Kidney (tissue), 13 donors: ENCODE measurements at regions not wholly inside any gene's neighbourhood (a gene's known extent, or its start where the extent isn't known, plus 50 kb on each side); places are given as distances from the start of the nearest gene placed in this dataset.
"Not testable (repeated sequence)": the region's sequence is repeated elsewhere in the genome, so short reads cannot be mapped to it uniquely, and the experiment has no call there.

Experiments used
- DNase-seq, 5 donors: peaks; one replicate each; pipeline ENCODE4 v3.0.0-alpha.2; 2013 to 2020
- FAIRE-seq: peaks from 2 replicates; lab custom pipeline; 2012; peaks lifted over from hg19 to GRCh38; lab: Jason Lieb, UNC
- H3K27ac ChIP-seq, 2 donors: one replicate each; pipeline ENCODE4 v1.7.0; 2013; ENCODE audit warnings: low read depth in 2 of 2, low read length in 2 of 2, inconsistent platforms in 1 of 2
- H3K27me3 ChIP-seq: one replicate; pipeline ENCODE4 v1.7.1; 2013; ENCODE audit warnings: low read length, inconsistent platforms; ENCODE audit not compliant: control insufficient read depth, insufficient read depth
- H3K36me3 ChIP-seq, 3 donors: one replicate each; pipeline versions ENCODE4 v1.7.0 to v1.7.1; 2013; ENCODE audit warnings: low read length in 3 of 3, control low read depth in 1 of 3, inconsistent platforms in 1 of 3; ENCODE audit not compliant: insufficient read depth in 3 of 3, control insufficient read depth in 2 of 3
- H3K4me1 ChIP-seq, 3 donors: one replicate each; pipeline versions ENCODE4 v1.7.0 to v1.7.1; 2013; ENCODE audit warnings: low read length in 3 of 3, inconsistent platforms in 1 of 3, low read depth in 1 of 3; ENCODE audit not compliant: control insufficient read depth in 2 of 3, insufficient read depth in 2 of 3
- H3K4me3 ChIP-seq, 3 donors: one replicate each; pipeline versions ENCODE4 v1.7.0 to v1.8.1; 2013; ENCODE audit warnings: low read length in 3 of 3, control low read depth in 1 of 3, inconsistent platforms in 1 of 3
- H3K9ac ChIP-seq, 3 donors: one replicate each; pipeline versions ENCODE4 v1.7.0 to v1.7.1; 2013; ENCODE audit warnings: low read length in 3 of 3, control low read depth in 1 of 3, inconsistent platforms in 1 of 3
- H3K9me3 ChIP-seq, 3 donors: one replicate each; pipeline versions ENCODE4 v1.7.0 to v1.7.1; 2013; ENCODE audit warnings: low read length in 3 of 3, control low read depth in 1 of 3, inconsistent platforms in 1 of 3; ENCODE audit not compliant: control insufficient read depth in 2 of 3, insufficient read depth in 1 of 3
- intact Hi-C: fragments of 100-400 bp; cut with DNase I; formaldehyde crosslinking; loops from one replicate; pipeline ENCODE4 v1.11.1; 2022
- TF ChIP-seq, protein P1 (sequence below): IDR thresholded peaks from 3 replicates; pipeline ENCODE4 v1.5.1; 2012; ENCODE audit warnings: mild to moderate bottlenecking, moderate library complexity, borderline replicate concordance; ENCODE audit not compliant: insufficient read depth; ENCODE audit errors: extremely low read depth
- donor health status: control.
- donor health status: control.
- donor health status: control.
- donor health status: control.
- donor health status: control.
- donor health status: DM: yes; HTN: yes; CAD: no.
- donor health status: Normal renal cell carcinoma (clear cell type).

DNA sequence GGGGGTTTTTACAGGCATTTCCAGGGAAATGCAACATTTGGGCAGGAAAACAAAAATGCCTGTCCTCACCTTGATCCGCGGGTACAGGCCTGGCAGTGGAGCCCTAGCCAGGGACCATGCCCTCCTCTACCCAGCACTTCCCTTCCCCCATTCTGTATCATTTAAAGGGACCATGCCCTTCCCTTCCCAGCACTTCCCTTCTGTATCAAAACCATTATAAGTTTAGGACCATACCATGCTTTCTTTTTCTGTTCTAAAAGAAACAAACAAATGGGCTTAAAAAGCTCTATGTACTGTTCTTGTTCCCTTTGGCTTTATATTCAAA is 166.9 kb upstream of the ZNF608 start:
- Histone ChIP-seq H3K27me3 (no peaks in the 10 kb centered on the region), H3K36me3 (no peaks in the 10 kb centered on the region), H3K4me1 (peaks cover 0 to 10% (median 5%) of the 10 kb centered on the region in 3 donors), H3K9me3 (no peaks in the 10 kb centered on the region), H3K9ac (no peak overlapping the region), H3K27ac (no peak overlapping the region), H3K4me3 (no peak overlapping the region)
- TF ChIP-seq, protein P1, sequence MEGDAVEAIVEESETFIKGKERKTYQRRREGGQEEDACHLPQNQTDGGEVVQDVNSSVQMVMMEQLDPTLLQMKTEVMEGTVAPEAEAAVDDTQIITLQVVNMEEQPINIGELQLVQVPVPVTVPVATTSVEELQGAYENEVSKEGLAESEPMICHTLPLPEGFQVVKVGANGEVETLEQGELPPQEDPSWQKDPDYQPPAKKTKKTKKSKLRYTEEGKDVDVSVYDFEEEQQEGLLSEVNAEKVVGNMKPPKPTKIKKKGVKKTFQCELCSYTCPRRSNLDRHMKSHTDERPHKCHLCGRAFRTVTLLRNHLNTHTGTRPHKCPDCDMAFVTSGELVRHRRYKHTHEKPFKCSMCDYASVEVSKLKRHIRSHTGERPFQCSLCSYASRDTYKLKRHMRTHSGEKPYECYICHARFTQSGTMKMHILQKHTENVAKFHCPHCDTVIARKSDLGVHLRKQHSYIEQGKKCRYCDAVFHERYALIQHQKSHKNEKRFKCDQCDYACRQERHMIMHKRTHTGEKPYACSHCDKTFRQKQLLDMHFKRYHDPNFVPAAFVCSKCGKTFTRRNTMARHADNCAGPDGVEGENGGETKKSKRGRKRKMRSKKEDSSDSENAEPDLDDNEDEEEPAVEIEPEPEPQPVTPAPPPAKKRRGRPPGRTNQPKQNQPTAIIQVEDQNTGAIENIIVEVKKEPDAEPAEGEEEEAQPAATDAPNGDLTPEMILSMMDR: no peak
- FAIRE-seq (no peak), DNase-seq (no peak)
- intact Hi-C loops: no loop called here

DNA sequence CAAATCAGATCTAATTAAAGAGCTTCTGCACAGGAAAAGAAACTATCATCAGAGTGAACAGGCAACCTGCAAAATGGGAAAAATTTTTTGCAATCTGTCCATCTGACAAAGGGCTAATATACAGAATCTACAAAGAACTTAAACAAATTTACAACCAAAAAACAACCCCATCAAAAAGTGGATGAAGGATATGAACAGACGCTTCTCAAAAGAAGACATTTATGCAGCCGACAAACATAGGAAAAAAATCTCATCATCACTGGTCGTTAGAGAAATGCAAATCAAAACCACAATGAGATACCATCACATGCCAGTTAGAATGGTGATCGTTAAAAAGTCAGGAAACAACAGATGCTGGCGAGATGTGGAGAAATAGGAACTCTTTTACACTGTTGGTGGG is 169.9 kb upstream of the ZNF608 start:
- H3K4me1 ChIP-seq: not testable (repeated sequence)

DNA sequence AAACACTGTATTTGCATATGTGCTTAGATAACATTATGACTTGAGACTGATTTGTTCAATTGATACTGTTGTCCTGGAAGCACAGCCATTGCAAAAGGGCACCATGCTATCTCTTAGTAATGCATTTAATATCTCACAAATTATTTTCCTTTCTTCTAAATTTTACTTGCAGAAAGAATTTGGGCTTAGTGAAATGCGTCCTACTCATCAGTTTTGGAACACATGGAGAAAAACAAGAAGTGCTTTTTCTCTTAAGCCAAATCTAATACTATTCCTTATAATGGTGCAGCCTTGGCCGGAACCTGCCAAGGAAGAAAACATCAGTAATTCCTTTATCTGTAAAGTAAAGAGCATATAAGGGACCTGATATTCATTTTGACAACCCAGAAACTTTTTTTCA is 172.2 kb upstream of the ZNF608 start:
- no peaks in the 10 kb centered on the region for H3K9me3 ChIP-seq
- DNase-seq (no peak), FAIRE-seq (no peak)
- H3K27me3 ChIP-seq: no peaks in the 10 kb centered on the region
- H3K4me3 ChIP-seq: no peak overlapping the region
- no peaks in the 10 kb centered on the region for H3K36me3 ChIP-seq
- intact Hi-C loops: no loop called here
- peaks cover 0 to 5% (median 2%) of the 10 kb centered on the region in 3 donors for H3K4me1 ChIP-seq
- TF ChIP-seq, protein P1: no peak
- no peak overlapping the region for H3K27ac ChIP-seq
- no peak overlapping the region for H3K9ac ChIP-seq

More for the DNA sequence above, 169.9 kb upstream of the ZNF608 start:
- H3K36me3 ChIP-seq, H3K9me3 ChIP-seq, DNase-seq, H3K9ac ChIP-seq, H3K4me3 ChIP-seq, H3K27me3 ChIP-seq, intact Hi-C loops, FAIRE-seq, H3K27ac ChIP-seq: not testable (repeated sequence)

DNA sequence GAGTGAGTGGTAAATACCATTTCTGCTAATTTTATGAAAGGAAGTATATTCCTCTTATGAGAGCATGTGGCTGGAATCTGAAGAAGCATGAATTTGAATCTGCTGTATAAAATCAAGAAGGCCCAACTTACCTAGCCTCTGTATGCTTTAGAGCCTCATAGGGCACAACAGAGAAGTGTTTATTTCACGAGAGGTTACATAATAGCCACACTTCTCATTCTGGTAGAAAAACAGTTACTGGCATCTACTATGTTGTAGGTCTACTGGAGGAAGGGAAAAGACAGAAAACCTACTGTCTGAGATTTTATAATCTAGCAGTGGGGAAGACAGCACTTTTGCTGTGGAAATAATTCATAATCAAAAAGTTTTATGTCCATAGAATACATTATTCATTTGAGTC is 172.6 kb upstream of the ZNF608 start:
- no peak for DNase-seq
- Histone ChIP-seq H3K9me3 (no peaks in the 10 kb centered on the region), H3K27ac (no peak overlapping the region), H3K4me1 (peaks cover 0 to 5% (median 2%) of the 10 kb centered on the region in 3 donors), H3K4me3 (no peak overlapping the region), H3K36me3 (no peaks in the 10 kb centered on the region), H3K9ac (no peak overlapping the region), H3K27me3 (no peaks in the 10 kb centered on the region)
- FAIRE-seq: no peak
- intact Hi-C loops: no loop called here
- TF ChIP-seq, protein P1: no peak
